Breast epithelium (tissue), 3 donors: ENCODE measurements at regions not wholly inside any gene's neighbourhood (a gene's known extent, or its start where the extent isn't known, plus 50 kb on each side); places are given as distances from the start of the nearest gene placed in this dataset.

ENCODE experiments used
- CTCF ChIP-seq, 3 donors: fragments of 450-650 bp; IDR thresholded peaks; one replicate each; pipeline ENCODE4 v1.5.1; 2016 to 2017; ENCODE audit warnings: antibody characterized with exemption in 3 of 3, mild to moderate bottlenecking in 3 of 3, moderate library complexity in 3 of 3
- POLR2A ChIP-seq: fragments of 450-650 bp; IDR thresholded peaks from one replicate; pipeline ENCODE4 v1.6.1; 2016; ENCODE audit warnings: antibody characterized with exemption, mild to moderate bottlenecking, moderate library complexity
- POLR2AphosphoS5 ChIP-seq, 3 donors: sonication (generic); formaldehyde crosslinking; IDR thresholded peaks; one replicate each; pipeline ENCODE4 v1.6.1; 2017; ENCODE audit warnings: antibody characterized with exemption in 3 of 3

GRCh38 chr6:14231071-14231483, 113.5 kb downstream of the CD83 start:
- TF ChIP-seq CTCF (IDR thresholded peaks at IDR 0.05) (no peak), POLR2AphosphoS5 (IDR thresholded peaks at IDR 0.05) (no peak), POLR2A (no peak)
